Psoas muscle (tissue), 7 donors: ENCODE measurements at regions not wholly inside any gene's neighbourhood (a gene's known extent, or its start where the extent isn't known, plus 50 kb on each side); places are given as distances from the start of the nearest gene placed in this dataset.

Experiments used
- ATAC-seq, 4 donors: fragments of 200-7000 bp; cut with Tn5 transposase; one replicate each; pipeline ENCODE4 v1.9.1; 2020; ENCODE audit warnings: moderate library complexity in 3 of 4, mild to moderate bottlenecking in 2 of 4
- DNase-seq, 2 donors: peaks; one replicate each; pipeline ENCODE4 v3.0.0-alpha.2; 2020
- H3K27ac ChIP-seq: fragments of 200-600 bp; one replicate; pipeline ENCODE4 v1.8.0; 2022
- H3K27me3 ChIP-seq, 3 donors: fragments of 200-600 bp in 1 of 3; one replicate each; pipeline versions ENCODE4 v1.6.1 to v1.8.0; 2013 to 2022; ENCODE audit warnings: low read length in 2 of 3, mild to moderate bottlenecking in 2 of 3, moderate library complexity in 1 of 3; ENCODE audit not compliant: insufficient read depth in 3 of 3
- H3K36me3 ChIP-seq, 2 donors: fragments of 200-600 bp in 1 of 2; one replicate each; pipeline versions ENCODE4 v1.6.1 to v1.8.0; 2013 to 2022; ENCODE audit warnings: low read depth in 1 of 2, mild to moderate bottlenecking in 1 of 2, moderate library complexity in 1 of 2; ENCODE audit not compliant: insufficient read depth in 1 of 2
- H3K4me1 ChIP-seq: fragments of 200-600 bp; one replicate; pipeline ENCODE4 v1.8.0; 2022
- H3K4me3 ChIP-seq: fragments of 200-600 bp; one replicate; pipeline ENCODE4 v1.8.0; 2022; ENCODE audit warnings: mild to moderate bottlenecking
- H3K9me3 ChIP-seq: fragments of 200-600 bp; one replicate; pipeline ENCODE4 v1.8.0; 2022
- whole genome bisulfite sequencing, 3 donors: extraction: QIAGEN DNeasy Blood & Tissue Kit; methylation state at CpG; one replicate each; pipeline versions ENCODE4 v1.1.6 to v1.1.7; 2013; 5-methylcytosine and 5-hydroxymethylcytosine counted together
- intact Hi-C, 2 donors: fragments of 100-400 bp; cut with DNase I; formaldehyde crosslinking; loops; one replicate each; pipeline versions ENCODE4 v1.11.0 to v1.14.2; 2022
- TF ChIP-seq, protein P1 (sequence below): fragments of 200-600 bp; IDR thresholded peaks from one replicate; pipeline ENCODE4 v1.8.0; 2022; ENCODE audit warnings: antibody characterized with exemption
- donor health status: healthy with polysubstance abuse.
- donor health status: DM: no; HTN: no; CAD: no; lungs with moderate emphysema.
- donor health status: Bipolar disorder and iron deficiency.
- donor health status: healthy.
- donor health status: DM: yes; HTN: yes; CAD: no.
- donor health status: DM: no; HTN: no; CAD: no.
- donor health status: DM: yes; HTN: yes; CAD: no.

DNA sequence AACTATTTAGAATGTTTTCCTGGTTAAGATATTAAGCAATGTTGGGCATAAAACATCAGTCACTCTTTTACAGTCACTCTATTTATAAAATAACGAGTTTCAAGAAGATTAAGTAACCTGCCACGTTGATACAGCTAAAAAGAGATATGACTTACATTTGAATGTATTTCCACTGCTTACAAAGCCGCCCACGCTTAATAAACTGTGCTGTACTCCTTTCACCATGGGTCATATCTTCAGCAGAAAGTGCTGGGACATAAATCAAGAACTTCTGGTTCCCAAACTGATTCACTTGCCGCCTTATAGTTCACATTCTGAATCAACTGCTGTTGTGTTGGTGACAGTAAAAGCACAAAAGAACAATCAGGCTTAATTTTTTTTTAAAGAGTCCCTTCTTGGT lies 666.7 kb downstream of the NCAM2 start:
- no peaks in the 10 kb centered on the region for H3K4me1 ChIP-seq
- H3K4me3 ChIP-seq: no peak overlapping the region
- no peaks in the 10 kb centered on the region for H3K27me3 ChIP-seq
- H3K9me3 ChIP-seq: no peaks in the 10 kb centered on the region
- 68 to 71% (median 71%) methylated on average over 5 of the region's 5 CpGs for WGBS, 3 donors
- no peak for DNase-seq
- no peaks in the 10 kb centered on the region for H3K36me3 ChIP-seq
- intact Hi-C loops: no loop called here
- TF ChIP-seq, protein P1, sequence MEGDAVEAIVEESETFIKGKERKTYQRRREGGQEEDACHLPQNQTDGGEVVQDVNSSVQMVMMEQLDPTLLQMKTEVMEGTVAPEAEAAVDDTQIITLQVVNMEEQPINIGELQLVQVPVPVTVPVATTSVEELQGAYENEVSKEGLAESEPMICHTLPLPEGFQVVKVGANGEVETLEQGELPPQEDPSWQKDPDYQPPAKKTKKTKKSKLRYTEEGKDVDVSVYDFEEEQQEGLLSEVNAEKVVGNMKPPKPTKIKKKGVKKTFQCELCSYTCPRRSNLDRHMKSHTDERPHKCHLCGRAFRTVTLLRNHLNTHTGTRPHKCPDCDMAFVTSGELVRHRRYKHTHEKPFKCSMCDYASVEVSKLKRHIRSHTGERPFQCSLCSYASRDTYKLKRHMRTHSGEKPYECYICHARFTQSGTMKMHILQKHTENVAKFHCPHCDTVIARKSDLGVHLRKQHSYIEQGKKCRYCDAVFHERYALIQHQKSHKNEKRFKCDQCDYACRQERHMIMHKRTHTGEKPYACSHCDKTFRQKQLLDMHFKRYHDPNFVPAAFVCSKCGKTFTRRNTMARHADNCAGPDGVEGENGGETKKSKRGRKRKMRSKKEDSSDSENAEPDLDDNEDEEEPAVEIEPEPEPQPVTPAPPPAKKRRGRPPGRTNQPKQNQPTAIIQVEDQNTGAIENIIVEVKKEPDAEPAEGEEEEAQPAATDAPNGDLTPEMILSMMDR: no peak
- no peak for ATAC-seq
- H3K27ac ChIP-seq: no peak overlapping the region

DNA sequence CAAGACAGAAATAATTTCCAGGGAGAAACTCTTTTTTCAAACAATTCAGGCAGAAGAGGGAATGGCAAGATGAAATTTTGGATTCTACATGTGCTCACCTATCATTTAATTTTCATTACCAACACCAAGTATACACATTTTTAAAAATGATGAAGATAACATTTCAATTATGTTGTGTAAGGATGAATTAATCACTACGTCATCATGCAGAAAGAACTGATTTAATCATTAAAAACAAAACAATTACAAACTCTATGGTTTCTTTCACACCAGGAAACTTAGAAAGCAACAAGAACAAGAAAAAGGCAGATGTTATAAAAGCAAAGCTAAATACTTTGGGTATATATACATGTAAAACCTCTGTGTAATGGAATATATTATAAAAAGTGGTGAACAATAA lies 668.5 kb downstream of the NCAM2 start:
- WGBS, 3 donors: 71 to 81% (median 74%) methylated on average over 1 of the region's 1 CpG
- intact Hi-C loops: no loop called here
- Histone ChIP-seq H3K27ac (no peak overlapping the region), H3K27me3 (no peaks in the 10 kb centered on the region), H3K4me3 (no peak overlapping the region), H3K9me3 (no peaks in the 10 kb centered on the region), H3K4me1 (no peaks in the 10 kb centered on the region), H3K36me3 (no peaks in the 10 kb centered on the region)
- ATAC-seq (no peak), DNase-seq (no peak)
- TF ChIP-seq, protein P1: no peak

DNA sequence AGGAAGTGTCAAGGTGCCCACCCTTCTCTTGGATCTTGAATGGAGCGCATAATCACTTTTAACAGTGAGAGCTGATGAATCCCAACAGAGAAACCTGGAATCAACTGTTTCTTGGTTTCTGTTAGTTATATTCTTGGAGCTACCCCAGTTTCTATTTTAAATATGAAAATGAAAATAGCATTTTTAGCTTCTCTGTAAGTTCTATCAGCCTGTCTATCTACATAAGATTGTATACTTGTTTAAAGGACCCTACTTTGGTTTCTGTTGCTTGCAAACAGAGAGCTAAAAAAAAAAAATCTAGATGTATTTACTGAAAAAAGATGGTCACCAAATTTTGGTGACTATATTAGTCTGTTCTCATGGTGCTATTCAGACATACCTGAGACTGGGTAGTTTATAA lies 670.0 kb downstream of the NCAM2 start:
- no peak for DNase-seq
- H3K27me3 ChIP-seq: no peaks in the 10 kb centered on the region
- H3K4me3 ChIP-seq: no peak overlapping the region
- ATAC-seq: no peak
- intact Hi-C loops: no loop called here
- peaks cover 5% of the 10 kb centered on the region for H3K9me3 ChIP-seq
- no peaks in the 10 kb centered on the region for H3K36me3 ChIP-seq
- WGBS, 3 donors: 90 to 100% (median 92%) methylated on average over 1 of the region's 1 CpG
- TF ChIP-seq, protein P1: no peak
- no peaks in the 10 kb centered on the region for H3K4me1 ChIP-seq
- no peak overlapping the region for H3K27ac ChIP-seq

DNA sequence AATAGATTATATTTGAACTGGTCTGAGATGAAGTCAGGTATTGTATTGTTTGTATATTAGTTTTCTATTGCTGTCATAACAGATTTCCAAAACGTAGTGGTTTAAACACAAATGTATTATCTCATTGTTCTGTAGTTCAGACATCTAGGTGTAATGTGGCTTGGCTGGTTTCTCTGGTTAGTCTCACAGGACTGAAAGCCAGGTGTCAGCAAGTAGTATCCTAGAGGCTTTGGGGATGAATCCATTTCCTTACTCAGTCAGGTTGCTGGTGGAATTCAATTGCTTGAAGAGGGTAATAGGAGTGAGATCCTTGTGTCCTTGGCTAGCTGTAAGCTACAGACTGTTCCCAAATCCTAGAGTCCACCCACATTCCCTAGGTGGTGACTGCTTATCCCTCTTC lies 675.8 kb downstream of the NCAM2 start:
- no peaks in the 10 kb centered on the region for H3K27me3 ChIP-seq
- no peak overlapping the region for H3K4me3 ChIP-seq
- 53 to 61% (median 57%) methylated on average over 1 of the region's 1 CpG for WGBS, 3 donors
- no peak overlapping the region for H3K27ac ChIP-seq
- H3K9me3 ChIP-seq: peaks cover 5% of the 10 kb centered on the region
- no peaks in the 10 kb centered on the region for H3K4me1 ChIP-seq
- DNase-seq (no peak), ATAC-seq (no peak)
- intact Hi-C loops: no loop called here
- no peaks in the 10 kb centered on the region for H3K36me3 ChIP-seq
- TF ChIP-seq, protein P1: no peak

DNA sequence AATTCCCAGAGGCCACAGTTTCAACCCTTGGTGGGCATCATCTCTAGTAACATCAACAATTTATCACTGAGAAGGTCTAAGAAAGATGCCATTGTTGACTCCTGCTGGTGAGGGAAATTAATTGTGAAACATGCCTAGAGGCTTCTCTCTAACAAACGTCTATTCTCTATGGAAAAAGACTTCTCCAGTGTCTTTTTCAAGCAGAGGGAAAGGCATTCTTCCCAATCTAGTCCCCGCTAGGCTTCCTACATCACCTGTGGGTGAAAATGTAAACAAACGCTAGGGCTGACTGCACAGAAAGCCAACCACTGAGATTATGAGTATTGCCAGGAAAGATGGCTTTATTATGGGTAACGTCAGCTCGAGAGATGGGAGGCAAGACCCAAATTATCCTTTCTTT lies 677.4 kb downstream of the NCAM2 start:
- intact Hi-C loops: no loop called here
- WGBS, 3 donors: 72 to 73% (median 73%) methylated on average over 5 of the region's 5 CpGs
- TF ChIP-seq, protein P1: no peak
- Histone ChIP-seq H3K9me3 (peaks cover 5% of the 10 kb centered on the region), H3K4me1 (no peaks in the 10 kb centered on the region), H3K27ac (no peak overlapping the region), H3K4me3 (no peak overlapping the region), H3K27me3 (no peaks in the 10 kb centered on the region), H3K36me3 (no peaks in the 10 kb centered on the region)
- DNase-seq (no peak), ATAC-seq (no peak)
